Fibroblast of skin of left quadriceps (primary cell): ENCODE measurements at regions not wholly inside any gene's neighbourhood (a gene's known extent, or its start where the extent isn't known, plus 50 kb on each side); places are given as distances from the start of the nearest gene placed in this dataset.
"Not testable (repeated sequence)": the region's sequence is repeated elsewhere in the genome, so short reads cannot be mapped to it uniquely, and the experiment has no call there.

Source experiments
- DNase-seq, 2 experiments: peaks; one replicate each; pipeline ENCODE4 v3.0.0-alpha.2; 2013; ENCODE audit warnings: low read depth in 2 of 2

GRCh38 chr20:55079917-55080316 is 604.5 kb downstream of the DOK5 start:
- no peak for DNase-seq

- not testable (repeated sequence) for DNase-seq
Observed at GRCh38 chr20:55074266-55074840, 599.0 kb downstream of the DOK5 start.

DNA sequence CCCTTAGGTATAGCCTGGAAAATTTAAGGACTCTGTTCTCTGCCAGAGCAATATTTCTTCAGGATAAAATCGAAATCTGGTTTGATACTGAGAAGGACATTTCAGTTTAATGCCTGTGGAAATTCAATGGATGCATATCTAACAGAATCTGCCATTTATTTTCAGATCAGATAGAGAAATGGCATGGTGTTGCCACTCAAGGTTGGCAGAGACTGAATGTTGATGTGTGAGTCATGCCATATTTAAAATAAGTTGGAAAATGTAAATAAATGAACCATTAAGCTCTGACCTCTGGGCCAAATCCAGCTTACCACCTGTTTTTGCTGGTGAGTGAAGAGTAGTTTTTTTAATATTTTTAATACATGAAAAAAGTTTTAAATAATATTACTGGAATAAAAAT is 594.6 kb downstream of the DOK5 start:
- DNase-seq, result no peak

- no peak for DNase-seq
Observed at GRCh38 chr20:55067158-55067825, 591.9 kb downstream of the DOK5 start.

- no peak for DNase-seq
Observed at GRCh38 chr20:55058938-55059337, 583.5 kb downstream of the DOK5 start.

DNA sequence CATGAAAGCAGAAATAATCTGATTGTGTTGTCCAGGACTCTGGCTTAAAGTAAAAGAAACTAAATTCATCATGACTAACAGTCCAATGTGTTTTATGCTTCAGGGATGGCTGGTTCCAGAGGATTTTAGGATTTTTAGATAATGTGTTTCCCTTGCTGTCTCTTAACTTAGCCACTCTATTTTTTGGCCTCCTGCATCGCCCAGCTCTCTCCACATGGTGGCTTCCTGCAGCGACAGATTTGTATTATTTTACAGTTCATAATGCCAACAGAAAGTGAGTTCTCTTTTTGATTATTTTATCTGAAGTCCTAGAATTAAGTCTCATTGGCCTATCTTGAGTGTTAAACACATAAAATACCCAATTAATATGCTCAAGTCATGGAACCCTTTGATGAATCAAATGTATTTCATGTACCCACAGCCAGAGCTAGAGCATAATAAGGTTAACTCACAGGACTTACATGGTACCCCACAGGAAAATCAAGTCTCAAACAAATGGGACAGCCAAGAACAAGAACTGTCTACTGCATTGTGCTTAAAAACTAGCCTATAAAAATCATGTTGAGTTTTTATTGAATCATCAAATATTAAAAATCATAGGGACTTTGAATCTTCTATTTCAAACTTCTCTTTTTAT is 582.5 kb downstream of the DOK5 start:
- no peak for DNase-seq

DNA sequence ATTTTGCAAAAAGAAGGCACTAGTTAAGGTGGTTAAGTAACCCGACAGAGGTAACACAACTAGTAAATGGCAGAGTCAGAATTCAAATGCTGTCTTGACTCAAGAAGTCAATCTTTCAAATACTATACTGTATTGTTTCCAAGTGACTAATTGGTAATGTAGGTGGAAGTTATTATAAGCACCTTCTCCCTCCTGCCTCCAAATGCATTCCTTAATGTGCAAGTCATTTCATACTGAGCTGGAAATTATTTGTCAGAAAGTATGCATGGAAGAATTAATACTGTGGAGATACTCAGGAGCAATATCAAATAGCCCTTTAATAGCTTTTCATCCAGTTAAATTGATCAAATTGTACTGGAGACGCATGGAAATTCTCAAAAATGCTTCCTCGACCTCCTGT is 579.1 kb downstream of the DOK5 start:
- no peak for DNase-seq

DNA sequence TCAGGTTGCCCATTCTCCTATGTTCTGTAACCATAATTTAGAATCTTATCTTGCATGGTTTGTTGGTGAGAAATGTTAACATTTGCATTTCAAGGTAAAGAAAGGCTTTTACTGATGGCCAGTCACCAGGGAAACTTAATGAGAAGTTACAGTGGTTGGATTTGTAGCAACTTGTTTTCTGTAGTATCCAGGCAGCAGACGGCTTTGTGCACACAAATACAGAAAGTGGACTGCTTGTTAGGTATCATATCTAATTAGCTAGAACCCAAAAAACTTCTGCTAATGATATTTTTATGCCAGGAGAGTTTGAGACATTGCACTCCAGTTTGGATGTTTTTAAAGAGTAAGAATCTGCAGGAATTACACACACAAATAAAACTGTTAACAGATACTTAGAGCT is 578.0 kb downstream of the DOK5 start:
- no peak for DNase-seq

- no peak for DNase-seq
Observed at GRCh38 chr20:55052459-55052858, 577.1 kb downstream of the DOK5 start.

GRCh38 chr20:55038684-55039083 is 563.3 kb downstream of the DOK5 start:
- no peak for DNase-seq

DNA sequence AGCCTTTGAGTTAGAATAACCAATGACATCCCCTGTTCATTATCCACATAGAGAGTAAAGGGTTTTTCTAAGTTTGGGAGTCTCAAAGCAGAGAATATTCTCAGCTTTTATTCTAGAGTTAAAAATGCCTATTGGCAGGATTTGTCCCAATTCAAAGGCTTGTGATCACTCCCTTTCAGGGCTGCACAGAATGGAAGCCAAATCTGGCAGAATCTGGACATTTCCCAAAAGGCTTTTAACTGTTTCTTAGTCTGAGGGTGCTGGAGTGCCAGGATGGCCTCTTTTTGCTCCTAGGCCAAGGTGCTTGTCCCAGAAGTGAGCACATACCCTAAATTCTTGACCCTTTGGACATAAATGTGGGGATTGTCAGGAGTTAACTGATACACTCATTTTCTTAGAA is 556.6 kb downstream of the DOK5 start:
- no peak for DNase-seq

DNA sequence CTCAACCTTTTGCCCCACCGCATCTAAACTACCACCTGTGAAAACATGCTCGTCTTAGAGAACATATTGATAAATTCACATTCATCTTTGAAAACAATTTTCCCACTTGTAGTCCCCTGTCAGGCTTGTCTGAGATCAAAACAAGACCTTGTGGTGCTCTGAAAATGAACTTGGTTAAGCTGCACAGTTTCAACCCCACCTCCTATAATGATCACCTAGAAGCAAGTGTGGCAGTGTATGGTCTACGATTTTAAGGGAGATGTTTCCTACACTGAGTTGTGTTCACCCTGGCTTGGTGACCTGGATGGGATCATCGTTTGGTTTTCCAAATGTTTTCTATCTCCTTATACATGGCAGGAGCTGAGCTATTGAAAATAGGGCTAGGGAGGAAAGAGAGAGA is 539.4 kb downstream of the DOK5 start:
- no peak for DNase-seq

- no peak for DNase-seq
Observed at GRCh38 chr20:55010761-55011160, 535.4 kb downstream of the DOK5 start.

DNA sequence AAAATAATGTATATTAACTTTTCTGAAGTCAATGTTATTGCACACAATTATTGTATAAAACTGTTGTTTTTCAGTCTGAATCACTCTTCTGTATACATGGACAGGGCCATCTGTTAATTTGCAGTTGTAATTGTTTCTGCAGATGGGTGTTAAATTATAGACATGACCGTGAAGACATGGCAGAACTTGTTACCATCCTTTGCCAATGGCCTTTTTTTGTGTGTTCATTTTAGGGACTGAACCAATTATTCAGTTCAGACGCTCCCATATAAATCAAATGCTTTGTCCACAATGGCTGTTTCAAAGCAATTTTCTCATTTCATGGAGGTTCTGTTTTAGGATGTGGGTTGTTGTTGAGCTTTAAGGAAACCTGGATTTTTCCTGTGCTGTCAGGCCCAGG is 533.7 kb downstream of the DOK5 start:
- no peak for DNase-seq

- DNase-seq, result no peak
Observed at GRCh38 chr20:55004044-55004443, 528.7 kb downstream of the DOK5 start.

GRCh38 chr20:54995553-54995952 is 520.2 kb downstream of the DOK5 start:
- DNase-seq, result no peak

DNA sequence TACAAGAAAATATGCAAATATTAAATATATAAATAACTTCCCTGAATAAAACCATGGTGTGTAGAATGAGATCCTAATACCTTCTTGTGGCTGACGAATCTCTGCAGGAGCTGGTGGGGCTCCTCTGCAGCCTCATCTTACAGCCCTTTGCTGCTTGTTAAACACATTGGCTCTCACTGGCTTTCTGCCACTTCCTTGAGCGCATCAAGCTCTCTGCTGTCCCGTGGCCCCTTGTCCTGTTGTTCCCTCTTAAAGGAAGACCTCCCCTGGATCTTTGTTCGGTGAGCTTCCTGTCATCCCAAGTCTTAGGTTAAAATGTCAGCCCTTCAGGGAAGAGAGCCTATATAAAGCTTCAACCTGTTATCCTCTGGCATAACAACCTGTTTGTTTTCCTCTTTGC is 519.6 kb downstream of the DOK5 start:
- DNase-seq, result no peak

- no peak for DNase-seq
Observed at GRCh38 chr20:54985091-54985490, 509.7 kb downstream of the DOK5 start.

DNA sequence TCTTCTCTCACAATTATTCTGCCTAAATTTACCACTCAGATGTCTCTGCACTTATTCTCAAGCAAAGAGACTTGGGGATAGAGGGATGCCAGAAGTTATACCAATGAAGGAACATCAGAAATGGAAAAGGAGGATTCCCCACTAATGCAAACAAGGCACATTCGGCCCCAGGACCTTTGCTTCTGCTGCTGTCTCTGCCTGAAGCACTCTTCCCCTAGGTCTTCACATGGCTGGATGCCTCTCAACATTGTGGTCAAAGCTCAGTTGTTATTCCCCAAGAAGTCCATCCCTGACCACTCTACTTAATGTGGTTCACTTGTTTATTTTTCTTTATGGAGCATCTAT is 508.7 kb downstream of the DOK5 start:
- no peak for DNase-seq

DNA sequence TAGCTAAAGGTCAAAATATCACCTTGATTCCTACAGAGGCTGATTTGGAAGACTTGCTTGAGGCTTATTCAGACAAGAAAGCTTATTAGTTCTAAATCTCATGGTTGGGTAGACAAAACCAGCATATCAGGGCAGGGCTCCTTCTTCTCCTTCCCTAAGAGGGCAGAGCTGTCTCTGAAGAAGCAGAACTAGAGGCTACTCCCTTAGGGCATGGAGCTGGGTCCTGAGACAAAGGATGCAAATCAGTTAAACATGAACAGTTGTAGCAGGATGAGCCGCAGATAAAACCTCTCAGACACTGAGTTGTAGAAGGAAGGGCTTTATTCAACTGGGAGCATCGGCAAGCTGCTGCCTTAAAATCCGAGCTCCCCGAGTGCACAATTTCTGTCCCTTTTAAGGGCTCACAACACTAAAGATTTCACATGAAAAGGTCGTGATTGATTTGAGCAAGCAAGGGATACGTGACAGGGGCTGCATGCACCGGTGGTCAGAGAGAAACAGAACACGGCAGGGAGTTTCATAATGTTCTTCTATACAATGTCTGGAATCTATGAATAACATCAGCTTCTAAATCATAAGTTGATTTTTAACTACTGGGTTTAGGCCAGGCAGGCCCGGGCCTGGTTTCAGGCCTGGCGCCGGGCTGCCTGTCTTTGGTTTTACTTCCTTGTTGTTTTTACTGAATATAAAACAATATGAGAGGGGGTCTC is 508.2 kb downstream of the DOK5 start:
- DNase-seq, result not testable (repeated sequence)

GRCh38 chr20:54981175-54981574 is 505.8 kb downstream of the DOK5 start:
- no peak for DNase-seq

DNA sequence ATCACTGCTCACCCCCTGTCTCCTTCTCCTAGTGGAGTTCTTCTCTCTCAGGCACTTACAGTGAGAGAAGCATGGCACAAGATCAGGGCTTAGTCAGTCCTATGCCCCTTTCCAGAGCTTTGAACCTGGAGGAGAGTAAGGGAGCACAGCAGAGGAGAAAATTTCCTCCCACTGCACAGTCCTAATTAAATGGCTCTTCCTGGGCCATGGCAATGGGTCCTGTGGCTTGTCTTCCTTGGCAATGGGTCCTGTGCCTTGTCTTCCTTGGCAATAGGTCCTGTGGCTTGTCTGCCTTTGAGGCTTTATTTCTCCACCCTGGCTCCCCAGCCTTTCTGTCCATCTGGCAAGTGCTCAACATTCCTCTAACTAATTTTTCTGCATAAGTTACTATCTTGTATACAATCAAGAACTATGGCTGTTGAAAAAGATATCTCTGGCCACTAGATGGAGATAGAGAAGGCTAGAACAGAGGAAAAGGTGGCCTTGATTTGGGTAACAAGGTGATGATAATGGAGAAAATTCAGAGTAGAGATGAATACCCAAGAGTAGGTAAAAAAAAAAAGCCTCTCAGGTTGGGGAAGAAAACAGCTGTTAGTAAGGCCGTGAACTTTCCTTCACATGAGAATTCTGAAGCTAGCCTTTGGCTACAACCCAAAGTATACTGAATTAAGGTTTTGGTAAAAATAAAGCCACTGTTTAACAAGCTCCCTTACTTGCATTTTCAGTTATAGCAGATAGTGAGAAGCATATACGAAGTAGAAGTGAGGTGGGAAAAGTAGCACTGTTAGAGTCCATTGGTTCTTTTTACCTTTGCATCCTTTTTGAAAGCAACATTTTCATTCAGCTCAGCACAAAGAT is 504.9 kb downstream of the DOK5 start:
- no peak for DNase-seq
